Epidermal melanocyte (primary cell): ENCODE measurements at regions not wholly inside any gene's neighbourhood (a gene's known extent, or its start where the extent isn't known, plus 50 kb on each side); places are given as distances from the start of the nearest gene placed in this dataset.

Source experiments
- DNase-seq: peaks from one replicate; pipeline ENCODE4 v3.0.0; 2011; ENCODE audit warnings: low spot score; ENCODE audit not compliant: insufficient read length

DNA sequence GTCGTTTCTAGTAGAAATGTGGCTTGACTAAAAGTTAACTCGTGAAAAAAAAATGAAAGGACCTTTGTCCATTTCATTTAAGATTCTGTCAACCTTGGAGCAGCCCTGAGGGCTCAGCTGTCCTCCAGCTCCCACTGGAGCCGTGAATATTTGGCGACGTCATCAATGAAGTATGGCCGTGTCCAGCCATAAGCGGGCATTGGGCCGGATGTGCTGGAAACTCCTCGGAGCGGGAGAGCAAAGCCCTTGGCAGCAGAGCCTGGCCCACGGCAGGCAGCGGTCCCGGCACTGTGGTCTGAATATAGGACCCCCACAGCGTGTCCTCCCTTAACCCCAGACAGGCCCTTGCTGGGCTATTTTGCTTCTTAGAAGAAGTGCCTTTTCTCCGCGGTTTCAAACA lies 50.0 kb downstream of the JAKMIP3 start:
- DNase-seq, result peak; percentile 46

DNA sequence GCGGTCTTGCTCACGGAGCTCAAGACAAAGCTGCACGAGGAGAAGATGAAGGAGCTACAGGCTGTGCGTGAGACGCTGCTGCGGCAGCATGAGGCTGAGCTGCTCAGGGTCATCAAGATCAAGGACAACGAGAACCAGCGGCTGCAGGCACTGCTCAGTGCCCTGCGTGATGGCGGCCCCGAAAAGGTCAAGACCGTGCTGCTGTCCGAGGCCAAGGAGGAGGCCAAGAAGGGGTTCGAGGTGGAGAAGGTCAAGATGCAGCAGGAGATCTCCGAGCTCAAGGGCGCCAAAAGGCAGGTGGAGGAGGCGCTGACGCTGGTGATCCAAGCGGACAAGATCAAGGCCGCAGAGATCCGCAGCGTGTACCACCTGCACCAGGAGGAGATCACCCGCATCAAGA lies 51.4 kb downstream of the JAKMIP3 start:
- DNase-seq, result no peak

DNA sequence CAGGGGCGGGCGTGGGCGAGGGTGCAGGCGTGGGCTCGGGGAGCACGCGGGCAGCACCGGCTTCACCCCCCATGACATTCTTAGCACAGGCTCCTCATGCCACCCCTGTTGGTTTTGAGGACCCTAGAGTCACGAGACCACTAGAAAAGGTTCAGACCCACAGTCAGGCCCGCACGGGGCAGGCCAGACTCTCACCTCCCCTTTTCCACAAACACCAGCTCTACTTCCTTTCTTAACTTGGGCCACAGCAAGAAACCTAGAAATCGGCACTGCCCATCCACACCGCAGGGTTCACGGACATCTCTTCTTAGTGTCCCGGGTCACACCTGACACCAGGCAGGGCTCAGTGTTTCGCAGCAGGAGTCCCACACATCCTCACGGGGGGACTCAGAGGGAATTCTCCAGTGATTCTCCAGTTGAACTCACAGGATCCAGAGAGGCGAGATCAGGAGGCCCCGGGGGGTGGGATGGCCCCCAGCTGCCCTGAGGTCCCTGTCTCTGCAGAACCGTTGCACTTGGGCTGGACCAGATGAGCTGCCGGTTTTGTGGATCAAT lies 52.0 kb downstream of the JAKMIP3 start:
- DNase-seq, result no peak

DNA sequence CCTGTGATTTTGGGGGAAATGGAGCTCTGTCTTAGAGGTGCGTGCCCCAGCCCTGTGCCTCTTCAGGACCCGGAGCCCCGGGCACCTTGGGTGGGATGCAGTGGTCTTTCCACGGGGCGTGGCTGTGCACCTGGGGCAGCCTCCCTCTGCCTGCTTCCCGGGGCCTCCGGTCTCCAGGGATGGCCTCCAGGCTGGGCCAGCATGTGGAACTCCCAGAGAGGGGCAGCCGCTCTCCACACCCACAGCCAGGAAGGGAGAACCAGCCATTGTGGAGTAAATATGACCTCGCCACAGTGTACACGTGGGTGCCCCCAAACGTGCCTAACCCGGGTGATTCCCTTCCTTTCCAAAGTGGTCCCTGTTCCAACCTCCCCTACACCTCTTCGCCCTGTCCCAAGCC lies 52.6 kb downstream of the JAKMIP3 start:
- no peak for DNase-seq

DNA sequence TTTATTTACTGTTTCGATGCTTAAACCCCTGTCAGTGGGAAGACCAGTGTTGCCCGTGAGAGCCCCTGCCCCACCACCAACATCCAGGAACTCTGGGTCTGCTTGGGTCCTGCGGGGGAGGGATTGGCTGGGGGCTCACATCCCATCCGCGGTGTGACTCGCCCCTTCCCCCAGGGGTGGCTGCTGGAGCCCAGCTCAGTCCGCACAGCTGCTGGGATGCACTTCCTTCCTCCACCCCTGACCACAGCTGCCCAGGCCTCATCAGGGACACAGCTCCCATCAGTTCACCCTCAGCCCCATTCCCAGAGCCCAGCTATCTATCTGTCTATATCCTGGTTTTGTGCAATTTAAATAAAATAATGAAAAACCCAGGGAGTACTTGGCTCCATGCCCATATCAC lies 54.5 kb downstream of the JAKMIP3 start:
- no peak for DNase-seq

DNA sequence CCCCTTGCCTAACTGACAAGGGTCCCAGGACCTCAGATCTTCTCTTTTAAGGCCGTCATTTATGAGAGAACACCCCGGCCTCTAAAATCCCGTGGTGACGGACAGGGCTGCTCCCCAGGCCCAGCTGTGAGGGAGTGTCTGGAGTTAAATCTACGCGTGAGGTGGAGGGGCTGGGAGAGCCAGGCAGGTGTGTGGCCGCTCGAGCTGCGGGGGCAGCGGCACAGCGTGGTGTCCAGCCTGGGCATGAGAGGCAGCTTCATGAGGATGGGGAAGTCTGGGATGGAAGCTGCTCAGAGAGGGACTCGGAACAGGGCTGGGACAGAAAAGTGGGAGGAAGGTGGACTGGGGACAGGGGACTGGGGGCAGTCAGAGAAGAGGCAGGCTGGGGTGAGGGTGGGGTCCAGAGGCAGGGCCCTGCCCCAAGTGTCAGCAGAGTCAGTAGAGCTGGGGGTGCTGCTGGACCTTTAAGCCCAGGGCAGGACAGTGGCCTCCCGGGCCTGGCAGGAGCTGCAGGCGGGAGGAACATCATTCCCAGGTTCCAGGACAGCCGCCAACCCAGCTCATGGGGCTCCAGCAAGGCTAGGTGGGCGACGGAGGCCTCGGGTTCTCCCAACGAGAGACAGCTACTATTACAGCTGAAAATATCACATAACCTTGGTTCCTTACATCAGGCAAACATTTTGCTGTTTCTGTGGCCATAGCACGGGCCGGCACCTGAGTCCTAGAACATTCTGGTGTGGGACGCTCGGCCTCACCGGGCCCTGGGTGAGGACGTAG lies 55.2 kb downstream of the JAKMIP3 start:
- no peak for DNase-seq

DNA sequence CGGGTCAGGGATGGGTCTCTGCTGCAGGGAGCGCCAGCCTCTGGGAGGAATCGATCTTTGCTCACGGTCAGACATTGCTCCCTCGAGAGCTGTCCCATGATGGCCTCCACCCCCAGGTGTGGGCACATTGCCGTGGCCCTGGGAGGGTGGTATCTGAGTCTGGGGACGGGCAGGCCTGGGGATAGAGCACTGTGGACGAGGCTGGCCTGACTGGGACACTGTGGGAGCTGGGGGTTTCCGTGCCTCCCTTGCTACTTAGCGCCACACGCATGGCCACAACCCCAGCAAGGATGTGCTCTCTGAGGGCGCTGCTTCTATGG lies 55.7 kb downstream of the JAKMIP3 start:
- DNase-seq, result no peak

DNA sequence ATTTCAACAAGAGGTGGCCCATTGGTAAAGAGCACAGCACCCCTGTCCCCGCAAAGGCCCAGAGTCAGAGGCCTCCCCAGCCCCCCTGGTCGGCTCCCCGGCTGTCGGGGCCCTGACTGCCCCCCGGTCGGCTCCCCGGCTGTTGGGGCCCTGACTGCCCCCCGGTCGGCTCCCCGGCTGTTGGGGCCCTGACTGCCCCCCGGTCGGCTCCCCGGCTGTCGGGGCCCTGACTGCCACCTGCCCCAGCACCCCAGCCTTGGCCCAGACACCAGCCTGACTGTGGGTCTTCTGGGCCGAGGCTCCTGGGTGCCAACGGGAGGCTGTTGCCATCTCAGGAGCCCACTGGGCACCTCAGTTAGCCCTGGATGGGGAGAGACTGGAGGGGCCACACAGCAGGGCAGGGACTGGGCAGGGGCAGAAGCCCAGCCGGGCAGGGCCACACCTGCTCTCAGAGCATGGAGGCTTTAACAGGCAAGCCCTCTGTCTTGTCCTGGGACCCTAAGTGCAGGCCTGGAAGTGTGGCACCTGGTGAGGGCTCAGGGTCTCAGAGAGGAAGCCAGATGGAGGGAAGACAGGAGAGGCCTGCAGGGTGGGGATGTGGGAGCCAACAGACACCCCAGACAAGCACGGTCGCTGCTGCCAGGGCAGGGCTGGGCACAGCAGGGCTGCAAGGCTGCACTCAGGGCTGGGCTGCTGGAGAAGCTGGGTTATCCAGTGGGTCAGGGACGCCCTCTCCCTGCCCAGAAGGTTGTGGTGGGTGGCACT lies 56.5 kb downstream of the JAKMIP3 start:
- no peak for DNase-seq

DNA sequence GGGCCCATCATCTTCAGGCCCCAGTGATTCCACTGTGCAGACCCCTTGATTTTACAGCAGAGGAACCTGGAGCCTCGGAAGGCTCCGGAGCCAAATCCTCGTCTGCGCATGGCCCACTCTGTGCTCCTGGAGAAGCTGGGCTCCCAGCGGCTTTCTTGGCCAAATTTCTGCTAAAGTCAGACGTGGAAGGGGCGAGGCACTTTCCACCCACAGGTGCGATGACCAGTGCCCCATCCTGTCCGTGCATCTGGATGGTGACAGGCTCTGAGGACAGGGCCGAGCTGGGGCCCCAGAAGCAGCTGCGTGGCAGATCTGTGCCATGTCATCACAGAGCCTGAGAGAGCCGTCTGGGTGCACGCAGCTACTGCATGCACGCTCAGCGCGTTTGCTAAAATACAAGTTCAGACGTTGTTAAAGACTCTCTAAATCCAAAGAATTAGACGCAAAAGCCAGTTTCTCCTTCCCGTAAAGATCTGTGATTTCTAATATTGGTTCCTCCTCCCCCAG lies 57.2 kb downstream of the JAKMIP3 start:
- DNase-seq, result no peak

DNA sequence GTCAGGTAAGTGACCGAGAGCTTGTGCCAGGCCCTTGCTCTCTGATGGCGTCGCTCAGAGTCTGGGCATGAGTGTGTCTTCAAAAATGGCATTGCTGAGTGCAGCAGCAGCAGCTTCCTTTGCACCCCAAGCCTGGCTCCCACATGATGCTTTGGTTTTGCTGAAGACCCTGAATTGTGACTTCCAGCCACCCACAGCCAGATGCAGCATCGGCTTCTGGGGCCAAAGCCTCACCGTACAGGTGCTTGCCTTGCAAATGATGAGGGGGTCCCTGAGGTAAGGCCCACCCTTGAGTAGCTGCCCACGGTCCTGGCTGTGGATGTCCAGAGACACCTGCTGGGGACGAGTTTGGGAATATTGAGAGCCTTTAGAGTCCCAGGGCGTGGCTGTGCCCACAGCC lies 57.9 kb downstream of the JAKMIP3 start:
- no peak for DNase-seq

DNA sequence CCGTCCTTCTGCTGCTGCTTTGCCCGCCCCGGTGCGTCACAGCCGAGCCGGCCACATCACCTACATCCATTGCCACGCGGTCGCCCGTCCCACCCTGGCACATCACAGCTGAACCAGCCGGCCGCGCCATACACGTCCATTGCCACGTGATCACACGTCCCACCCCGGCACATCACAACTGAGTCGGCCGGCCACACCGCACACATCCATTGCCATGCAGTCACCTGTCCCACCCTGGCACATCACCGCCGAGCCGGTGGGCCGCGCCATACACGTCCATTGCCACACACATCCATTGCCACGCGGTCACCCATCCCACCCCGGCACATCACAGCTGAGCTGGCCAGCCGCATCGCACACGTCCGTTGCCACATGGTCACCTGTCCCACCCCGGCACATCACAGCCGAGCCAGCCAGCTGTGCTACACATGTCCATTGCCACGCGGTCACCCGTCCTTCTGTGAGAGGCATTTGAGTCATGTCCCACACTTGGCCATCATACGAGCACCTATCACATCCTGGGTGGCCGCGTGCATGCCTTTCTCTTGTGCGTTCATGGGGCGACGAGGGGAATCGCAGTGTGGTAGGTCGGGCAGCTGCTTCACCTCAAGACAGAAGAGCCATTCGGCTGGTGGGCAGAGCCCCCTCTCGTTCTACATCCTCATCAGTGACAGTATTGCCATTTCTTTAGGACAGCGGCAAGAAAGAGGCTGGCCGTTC lies 58.6 kb downstream of the JAKMIP3 start:
- no peak for DNase-seq

DNA sequence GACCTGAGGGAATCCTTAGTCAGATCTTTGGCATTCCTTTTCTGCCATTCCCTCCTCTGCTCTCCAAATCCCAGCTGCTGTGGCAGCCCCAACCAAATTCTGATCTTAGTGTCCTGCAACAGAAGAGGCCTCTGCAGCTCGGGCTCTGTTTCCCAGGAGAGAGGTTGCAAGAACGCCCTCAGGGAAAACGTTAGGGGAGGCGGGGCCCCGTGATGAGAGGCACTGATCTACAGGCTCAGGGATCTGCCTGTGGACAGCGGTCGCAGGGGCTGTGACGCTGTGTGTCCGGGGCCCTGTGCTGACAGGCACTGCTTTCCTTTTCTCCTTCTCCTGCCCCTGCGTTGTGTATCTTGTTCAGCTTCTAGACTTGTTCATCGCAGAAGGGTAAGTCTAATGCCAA lies 57.3 kb upstream of the DPYSL4 start:
- DNase-seq, result no peak

DNA sequence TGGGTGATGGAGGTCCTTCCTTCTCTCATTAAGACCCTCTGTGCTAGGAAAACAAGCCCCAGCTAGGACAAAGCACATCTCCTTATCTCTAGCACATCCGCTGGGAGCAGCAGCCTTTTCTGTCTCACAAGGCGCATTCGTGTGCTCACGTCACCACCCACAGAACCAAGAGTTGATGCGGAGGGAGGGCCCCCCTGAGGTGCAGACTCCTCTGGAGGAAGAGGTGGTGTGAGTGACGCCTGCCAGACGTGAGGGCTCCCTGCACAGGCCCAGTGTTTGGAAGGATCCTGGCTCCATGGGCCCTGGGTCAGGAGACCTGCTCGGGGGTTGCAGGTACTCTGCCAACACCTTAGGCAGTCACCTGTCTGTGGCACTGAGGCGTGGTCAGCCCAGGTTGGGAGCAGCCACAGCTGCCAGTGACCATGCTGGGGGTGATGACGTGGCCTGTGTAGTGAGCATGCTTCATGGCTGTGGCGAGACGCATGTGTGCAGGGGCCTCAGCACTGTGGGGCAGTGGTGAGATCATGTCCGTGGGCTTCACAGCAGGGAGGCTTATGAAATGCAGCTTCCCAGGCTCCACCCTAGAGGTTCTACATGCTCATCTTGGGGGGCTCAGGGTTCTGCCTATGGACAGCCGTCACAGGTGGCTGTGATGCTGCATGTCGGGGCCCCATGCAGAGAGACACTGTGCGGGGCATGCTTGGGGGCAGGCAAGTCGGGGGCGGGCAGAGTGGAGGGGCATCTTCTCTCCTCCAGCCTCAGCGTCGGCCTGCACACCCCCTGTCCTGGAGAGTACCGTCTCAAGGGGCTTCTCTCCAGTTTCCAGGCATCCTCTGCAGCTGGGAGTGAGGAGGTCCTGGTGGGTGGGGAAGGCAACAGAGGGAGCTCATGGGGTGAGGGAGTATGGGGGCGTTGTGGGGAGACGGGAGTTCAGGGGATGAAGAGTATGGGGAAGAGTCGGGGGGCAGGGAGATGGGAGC lies 56.2 kb upstream of the DPYSL4 start:
- no peak for DNase-seq

DNA sequence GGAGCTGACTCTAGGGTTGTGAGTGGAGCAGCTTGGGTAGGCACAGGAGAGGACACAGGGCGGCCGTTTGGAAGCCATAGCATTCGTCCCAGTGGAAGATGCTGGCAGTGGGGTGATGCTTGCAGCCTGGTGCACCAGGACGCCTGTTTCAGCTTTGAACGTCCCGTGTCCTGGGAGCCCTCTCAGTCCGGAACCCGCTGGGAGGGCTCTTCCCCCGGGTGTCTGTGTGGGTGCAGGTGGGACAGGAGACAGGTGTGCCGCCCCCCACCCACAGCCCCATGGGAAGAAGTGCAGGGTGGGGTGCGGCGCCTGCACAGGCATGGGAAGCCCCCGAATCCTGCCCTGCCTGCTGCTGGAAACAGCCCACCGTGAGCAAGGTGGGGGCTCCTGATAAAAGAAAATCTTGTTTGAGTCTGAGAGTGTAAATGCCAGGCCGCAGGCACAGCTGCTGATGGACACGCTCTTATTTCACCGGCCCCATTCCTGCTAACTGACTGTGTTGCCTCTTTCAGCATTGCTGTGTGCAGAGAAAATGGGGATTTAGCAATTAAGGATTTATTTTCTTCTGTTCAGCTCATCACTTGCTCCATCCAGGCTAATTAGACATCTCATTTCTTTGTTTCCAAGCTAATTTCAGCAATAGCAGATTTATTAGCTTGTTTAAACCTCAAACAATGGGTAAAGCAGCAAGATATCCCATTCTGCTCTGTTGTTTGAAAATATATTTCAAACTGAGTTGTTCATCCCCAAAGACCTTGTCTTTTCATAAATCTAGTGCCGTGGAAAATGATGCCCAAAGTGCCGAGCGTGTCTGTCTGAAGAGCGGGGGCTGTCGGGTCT lies 54.9 kb upstream of the DPYSL4 start:
- DNase-seq, result no peak

DNA sequence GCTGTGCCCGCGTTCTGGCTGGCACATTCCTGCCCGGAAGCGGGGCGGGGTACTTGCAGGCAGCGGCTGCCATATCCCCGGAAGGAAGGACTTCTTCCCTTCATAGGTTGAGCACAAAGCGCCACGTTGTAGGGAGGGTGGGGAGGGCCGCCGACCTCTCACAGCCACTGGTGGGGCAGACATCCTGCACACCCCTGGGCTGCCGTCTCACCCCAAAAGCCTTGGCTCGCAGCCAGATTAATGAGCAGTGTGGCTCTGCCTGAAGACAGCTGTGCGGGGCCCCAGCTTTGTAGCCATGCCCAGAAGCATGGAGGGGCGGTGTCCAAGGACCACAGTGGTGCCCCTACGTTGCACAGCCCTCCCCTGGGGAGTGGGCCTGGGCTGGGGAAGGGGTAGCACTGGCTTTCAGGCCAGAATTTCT lies 54.3 kb upstream of the DPYSL4 start:
- no peak for DNase-seq

DNA sequence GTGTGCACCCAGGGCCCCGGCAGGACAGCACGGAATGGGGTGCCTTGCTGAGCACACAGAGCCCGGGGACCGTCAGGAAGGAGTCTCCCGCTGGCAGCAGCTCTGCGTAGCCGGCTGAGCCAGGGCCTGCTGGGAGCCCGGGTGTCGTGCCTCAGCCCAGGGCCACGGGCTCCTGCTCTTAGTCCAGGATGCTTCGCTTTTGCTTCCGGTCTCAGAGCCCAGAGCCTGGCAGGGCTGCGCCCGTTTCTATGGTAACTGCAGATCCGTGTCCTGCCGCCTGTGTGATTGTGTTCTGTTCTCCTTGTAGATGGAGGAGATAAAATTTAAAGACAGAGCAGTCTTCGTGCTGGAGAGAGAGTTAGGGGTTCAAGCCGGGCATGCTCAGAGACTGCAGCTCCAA lies 53.7 kb upstream of the DPYSL4 start:
- no peak for DNase-seq

DNA sequence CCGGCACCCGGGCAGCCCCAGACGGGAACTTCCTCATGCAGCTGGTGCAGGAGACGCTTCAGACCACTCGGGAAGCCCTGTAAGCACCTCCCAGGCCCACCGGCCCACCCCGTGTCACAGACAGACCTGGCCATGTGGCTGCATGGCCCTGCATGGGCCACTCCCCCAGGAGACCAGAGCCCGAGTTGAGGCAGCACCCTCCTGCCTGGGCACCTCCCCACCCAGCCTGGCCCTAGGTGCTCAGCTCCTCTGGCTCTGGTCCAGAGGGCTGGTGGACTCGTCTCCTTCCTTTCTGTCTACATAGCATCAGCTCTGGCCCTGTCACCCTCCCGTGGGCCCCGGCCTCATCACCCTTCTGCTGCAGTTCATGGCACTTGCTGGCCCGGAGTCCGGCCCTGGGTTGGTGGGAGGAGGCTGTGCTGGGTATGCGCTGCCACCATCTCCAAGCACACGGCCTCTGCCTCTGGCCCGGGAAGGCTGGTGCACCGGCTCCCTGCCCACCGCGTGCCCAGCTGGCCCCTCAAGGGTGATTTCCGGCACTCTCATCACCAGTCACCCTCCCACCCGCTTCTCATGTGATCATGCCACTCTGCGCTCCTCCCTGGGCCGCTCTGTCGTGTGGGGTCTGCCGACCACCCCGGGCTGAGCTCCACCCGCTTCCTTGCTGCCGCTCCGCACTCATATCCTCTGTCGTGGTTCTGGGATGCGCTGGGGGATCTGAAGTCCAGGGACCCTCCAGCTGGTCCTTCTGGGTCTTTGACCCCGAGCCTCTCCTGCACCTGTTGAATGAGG lies 53.1 kb upstream of the DPYSL4 start:
- DNase-seq, result no peak

DNA sequence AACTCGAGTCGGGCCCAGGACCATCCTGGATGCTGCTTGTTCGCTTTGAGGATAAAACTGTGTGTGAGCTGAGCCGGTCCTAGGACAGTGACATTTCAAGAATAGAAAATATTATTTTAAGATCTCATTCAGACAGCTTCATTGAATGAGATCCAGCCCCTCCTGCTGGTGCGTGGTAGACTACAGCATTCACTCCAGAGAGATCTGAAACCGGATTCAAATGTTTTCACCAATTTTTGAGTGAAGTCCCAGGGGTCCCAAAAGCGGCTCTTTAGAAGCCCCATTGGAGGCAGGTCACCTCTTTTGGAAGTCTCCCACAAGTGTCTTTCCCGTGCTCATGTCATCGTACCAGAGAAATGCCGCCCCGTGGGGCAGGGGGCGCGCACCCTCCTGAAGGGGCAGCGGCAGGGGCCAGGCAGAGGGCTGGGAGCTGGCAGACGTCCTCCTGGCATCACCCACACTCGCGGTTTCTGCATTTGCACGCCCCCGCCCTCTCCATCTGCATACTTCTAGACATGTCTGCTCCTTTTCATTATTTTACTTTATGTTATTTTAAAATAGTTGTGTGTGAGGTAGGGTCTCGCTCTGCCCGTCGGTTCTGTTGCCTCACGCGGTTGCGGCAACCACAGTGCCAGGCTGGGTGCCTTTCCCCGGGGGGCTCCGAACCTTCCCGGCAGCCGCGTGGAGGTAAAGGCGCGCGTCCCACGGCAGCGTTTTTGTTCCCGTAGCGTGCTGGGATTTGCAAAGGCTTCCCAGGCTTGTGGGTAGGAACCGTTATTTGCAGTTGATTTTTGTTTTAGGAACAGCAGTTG lies 52.3 kb upstream of the DPYSL4 start:
- no peak for DNase-seq
